ENCODE measurements at regions not wholly inside any gene's neighbourhood (a gene's known extent, or its start where the extent isn't known, plus 50 kb on each side); places are given as distances from the start of the nearest gene placed in this dataset.

GRCh38 chr2:13121096-13121495 lies 404.4 kb downstream of the TRIB2 start:
- no peaks in the 10 kb centered on the region for H3K9me1 ChIP-seq (replicated peaks; ENCODE audit: control insufficient read depth, extremely low read depth, insufficient read depth, low read length)
- DNase-seq (ENCODE audit: low read depth, low spot score): no peak
- intact Hi-C loops (cut with micrococcal nuclease) (no loop called here), dilution Hi-C loops (cut with MboI; ENCODE audit: extremely low pct_ligation_motif_present, low sequenced_read_pairs) (no loop called here)
- H3K36me3 ChIP-seq (ENCODE audit: control insufficient read depth in 2 of 2, extremely low read depth in 1 of 2, insufficient read depth in 2 of 2, low read length in 2 of 2): no peaks in the 10 kb centered on the region
- H3K4me2 ChIP-seq (ENCODE audit: insufficient read depth, low read length): no peak overlapping the region
- CTCF ChIA-PET: no interaction called here
- no TSS peak for BruUV-seq (replicated peaks)
- H3K9ac ChIP-seq (replicated peaks; ENCODE audit: extremely low read depth, insufficient read depth, low read length): no peak overlapping the region
- FAIRE-seq: no peak
- H4K20me1 ChIP-seq (replicated peaks; ENCODE audit: control insufficient read depth, extremely low read depth, insufficient read depth, low read length): no peaks in the 10 kb centered on the region
- H3K79me2 ChIP-seq (ENCODE audit: control insufficient read depth, insufficient read depth, low read length): no peaks in the 10 kb centered on the region
- no peak for TF ChIP-seq JUN (IDR thresholded peaks at IDR 0.05; ENCODE audit: borderline replicate concordance, insufficient read depth, insufficient read length, low read depth)
- no peak for TF ChIP-seq GATA2 (IDR thresholded peaks at IDR 0.05; ENCODE audit: insufficient read depth, insufficient read length, low read depth, low read length)
- no peak for TF ChIP-seq MAX (IDR thresholded peaks at IDR 0.05; ENCODE audit: insufficient read depth, insufficient read length)
- no peak for TF ChIP-seq POLR2A (IDR thresholded peaks at IDR 0.05; ENCODE audit: low read depth, low read length)
- TF ChIP-seq MYC (IDR thresholded peaks at IDR 0.05; ENCODE audit: low read depth, low read length): no peak
- TF ChIP-seq POLR2AphosphoS5 (IDR thresholded peaks at IDR 0.05; ENCODE audit: insufficient read depth, low read depth, low read length): no peak
- no peak for TF ChIP-seq CTCF (IDR thresholded peaks at IDR 0.05; ENCODE audit: extremely low read depth in 1 of 2, insufficient read depth in 1 of 2, low read depth in 1 of 2, low read length in 2 of 2)
- TF ChIP-seq EZH2 (IDR thresholded peaks at IDR 0.05; ENCODE audit: borderline replicate concordance, low read depth, low read length, severe bottlenecking): no peak
- no peak for TF ChIP-seq FOS (IDR thresholded peaks at IDR 0.05; ENCODE audit: borderline replicate concordance, insufficient read depth, low read length)
- no peak overlapping the region for H2AFZ ChIP-seq (ENCODE audit: low read depth, low read length)
- POLR2A ChIA-PET: no interaction called here
- no peaks in the 10 kb centered on the region for H3K4me1 ChIP-seq (ENCODE audit: control insufficient read depth, extremely low read depth, insufficient read depth, low read length)
- H3K27ac ChIP-seq (ENCODE audit: insufficient read depth, low read depth, low read length): no peak overlapping the region
- H3K27me3 ChIP-seq (ENCODE audit: control insufficient read depth in 2 of 2, insufficient read depth in 2 of 2, low read length in 2 of 2): no peaks in the 10 kb centered on the region
- H3K9me3 ChIP-seq (replicated peaks; ENCODE audit: control insufficient read depth, insufficient read depth, low read length): no peaks in the 10 kb centered on the region
- no peak overlapping the region for H3K4me3 ChIP-seq (replicated peaks in 1 of 3; ENCODE audit: insufficient read depth in 1 of 3, low read depth in 1 of 3, low read length in 3 of 3)

Data from endothelial cell of umbilical vein (primary cell).